Mesenchymal stem cell (in vitro differentiated cells and primary cell): ENCODE measurements at regions not wholly inside any gene's neighbourhood (a gene's known extent, or its start where the extent isn't known, plus 50 kb on each side); places are given as distances from the start of the nearest gene placed in this dataset.

Experiments used
- DNase-seq: peaks from one replicate; pipeline ENCODE4 v3.0.0-alpha.2; 2013
- H2AFZ ChIP-seq: one replicate; pipeline ENCODE4 v1.6.1; 2013; ENCODE audit warnings: low read depth, mild to moderate bottlenecking, control low read depth, inconsistent platforms, low read length, moderate library complexity
- H2AK5ac ChIP-seq: 2 replicates; pipeline ENCODE4 v1.6.1; 2013; ENCODE audit warnings: low read length, moderate library complexity, mild to moderate bottlenecking, inconsistent platforms; ENCODE audit not compliant: severe bottlenecking
- H2BK120ac ChIP-seq: one replicate; pipeline ENCODE4 v1.6.1; 2013; ENCODE audit warnings: low read depth, mild to moderate bottlenecking, inconsistent platforms, low read length, moderate library complexity
- H2BK12ac ChIP-seq, 2 experiments: one replicate each; pipeline ENCODE4 v1.6.1; 2013; ENCODE audit warnings: inconsistent platforms in 2 of 2, low read length in 2 of 2, mild to moderate bottlenecking in 2 of 2, moderate library complexity in 2 of 2, control low read depth in 1 of 2
- H2BK15ac ChIP-seq: one replicate; pipeline ENCODE4 v1.6.1; 2013; ENCODE audit warnings: mild to moderate bottlenecking, low read depth, inconsistent platforms; ENCODE audit not compliant: poor library complexity, severe bottlenecking
- H2BK5ac ChIP-seq: 2 replicates; pipeline ENCODE4 v1.6.1; 2013; ENCODE audit warnings: low read depth, mild to moderate bottlenecking, low read length, control low read depth, inconsistent platforms; ENCODE audit not compliant: poor library complexity, severe bottlenecking
- H3K14ac ChIP-seq, 2 experiments: one replicate each; pipeline ENCODE4 v1.6.1; 2013; ENCODE audit warnings: inconsistent platforms in 2 of 2, low read length in 2 of 2, control low read depth in 1 of 2, mild to moderate bottlenecking in 1 of 2, moderate library complexity in 1 of 2
- H3K18ac ChIP-seq, 2 experiments: one replicate each; pipeline ENCODE4 v1.6.1; 2013; ENCODE audit warnings: inconsistent platforms in 2 of 2, low read length in 2 of 2, control low read depth in 1 of 2, low read depth in 1 of 2, mild to moderate bottlenecking in 1 of 2
- H3K23ac ChIP-seq, 2 experiments: one replicate each; pipeline ENCODE4 v1.6.1; 2013; ENCODE audit warnings: inconsistent platforms in 2 of 2, low read length in 2 of 2, mild to moderate bottlenecking in 2 of 2, moderate library complexity in 2 of 2, control low read depth in 1 of 2
- H3K27ac ChIP-seq: 2 replicates; pipeline ENCODE4 v1.5.1; 2013; ENCODE audit warnings: mild to moderate bottlenecking, moderate library complexity, low read length, control low read depth, inconsistent platforms; ENCODE audit not compliant: poor library complexity, severe bottlenecking
- H3K27me3 ChIP-seq, 2 experiments: 2 replicates each; pipeline versions ENCODE4 v1.6.1 to v1.7.0; 2013; ENCODE audit warnings: low read length in 2 of 2, mild to moderate bottlenecking in 2 of 2, moderate library complexity in 2 of 2, control low read depth in 1 of 2, inconsistent platforms in 1 of 2; ENCODE audit not compliant: control insufficient read depth in 1 of 2, insufficient read depth in 1 of 2
- H3K36me3 ChIP-seq, 2 experiments: 2 replicates each; pipeline versions ENCODE4 v1.6.1 to v1.7.0; 2013; ENCODE audit warnings: low read length in 2 of 2, control low read depth in 1 of 2, inconsistent platforms in 1 of 2, low read depth in 1 of 2, mild to moderate bottlenecking in 1 of 2; ENCODE audit not compliant: insufficient read depth in 2 of 2, control insufficient read depth in 1 of 2
- H3K4ac ChIP-seq, 2 experiments: one replicate each; pipeline ENCODE4 v1.6.1; 2013; ENCODE audit warnings: inconsistent platforms in 2 of 2, low read length in 2 of 2, mild to moderate bottlenecking in 2 of 2, moderate library complexity in 2 of 2, control low read depth in 1 of 2, low read depth in 1 of 2
- H3K4me1 ChIP-seq: 2 replicates; pipeline ENCODE4 v1.6.1; 2013; ENCODE audit warnings: low read depth, low read length, control low read depth; ENCODE audit not compliant: control insufficient read depth, insufficient read depth
- H3K4me2 ChIP-seq: 2 replicates; pipeline ENCODE4 v1.6.1; 2013; ENCODE audit warnings: low read length, mild to moderate bottlenecking, inconsistent platforms; ENCODE audit not compliant: poor library complexity, severe bottlenecking
- H3K4me3 ChIP-seq, 2 experiments: 2 replicates each; pipeline versions ENCODE4 v1.5.1 to v1.7.0; 2013; ENCODE audit warnings: low read length in 2 of 2, mild to moderate bottlenecking in 2 of 2, control low read depth in 1 of 2, low read depth in 1 of 2; ENCODE audit not compliant: insufficient read depth in 1 of 2
- H3K79me1 ChIP-seq: replicated peaks from 2 replicates; pipeline ENCODE4 v1.6.1; 2013; ENCODE audit warnings: mild to moderate bottlenecking, control low read depth, low read length, inconsistent platforms; ENCODE audit not compliant: poor library complexity, severe bottlenecking
- H3K9ac ChIP-seq: 2 replicates; pipeline ENCODE4 v1.7.0; 2013; ENCODE audit warnings: mild to moderate bottlenecking, low read length, moderate library complexity
- H3K9me3 ChIP-seq: 2 replicates; pipeline ENCODE4 v1.7.0; 2013; ENCODE audit warnings: mild to moderate bottlenecking, low read length; ENCODE audit not compliant: control insufficient read depth
- H4K8ac ChIP-seq: one replicate; pipeline ENCODE4 v1.6.1; 2013; ENCODE audit warnings: inconsistent platforms, mild to moderate bottlenecking, low read length, moderate library complexity
- H4K91ac ChIP-seq: one replicate; pipeline ENCODE4 v1.6.1; 2013; ENCODE audit warnings: mild to moderate bottlenecking, low read length, inconsistent platforms
- WGBS: methylation state at CpG from one replicate; pipeline ENCODE4 v1.1.7; 2013; ENCODE audit warnings: mixed read lengths; 5-methylcytosine and 5-hydroxymethylcytosine counted together

GRCh38 chr10:3660753-3661152 is 124.3 kb downstream of the KLF6 start:
- H2BK15ac ChIP-seq: peak overlapping the region; percentile 34
- no peak overlapping the region for H4K91ac ChIP-seq
- H3K27ac ChIP-seq: no peak overlapping the region
- no peaks in the 10 kb centered on the region for H3K4me1 ChIP-seq
- H3K4ac ChIP-seq: no peak overlapping the region
- no peak overlapping the region for H2BK120ac ChIP-seq
- H2BK12ac ChIP-seq: no peak overlapping the region
- no peak for DNase-seq
- H3K14ac ChIP-seq: no peak overlapping the region
- peak overlapping the region in 1 of 2 experiments; percentile 65 for H3K23ac ChIP-seq
- no peak overlapping the region for H2AK5ac ChIP-seq
- no peaks in the 10 kb centered on the region for H3K36me3 ChIP-seq
- WGBS: 93% methylated on average over 6 of the region's 7 CpGs
- no peaks in the 10 kb centered on the region for H3K27me3 ChIP-seq
- H2BK5ac ChIP-seq: no peak overlapping the region
- no peak overlapping the region for H4K8ac ChIP-seq
- no peak overlapping the region for H2AFZ ChIP-seq
- H3K4me3 ChIP-seq: no peak overlapping the region
- no peak overlapping the region for H3K4me2 ChIP-seq
- H3K18ac ChIP-seq: no peak overlapping the region
- no peaks in the 10 kb centered on the region for H3K9me3 ChIP-seq
- no peaks in the 10 kb centered on the region for H3K79me1 ChIP-seq
- H3K9ac ChIP-seq: no peak overlapping the region

- Histone ChIP-seq H3K4me3 (no peak overlapping the region), H3K23ac (no peak overlapping the region)
- WGBS: 86% methylated on average over 13 of the region's 13 CpGs
Observed at GRCh38 chr10:3659203-3659917, 125.6 kb downstream of the KLF6 start.

GRCh38 chr10:3658766-3659165 is 126.2 kb downstream of the KLF6 start:
- H4K8ac ChIP-seq: no peak overlapping the region
- H3K27me3 ChIP-seq: no peaks in the 10 kb centered on the region
- peak overlapping the region in 1 of 2 experiments; percentile 42 for H2BK12ac ChIP-seq
- H3K18ac ChIP-seq: no peak overlapping the region
- H3K27ac ChIP-seq: no peak overlapping the region
- no peak overlapping the region for H4K91ac ChIP-seq
- H3K4me3 ChIP-seq: no peak overlapping the region
- H3K9me3 ChIP-seq: no peaks in the 10 kb centered on the region
- H3K36me3 ChIP-seq: no peaks in the 10 kb centered on the region
- H3K4ac ChIP-seq: no peak overlapping the region
- no peak overlapping the region for H2AFZ ChIP-seq
- no peak overlapping the region for H2BK120ac ChIP-seq
- H3K23ac ChIP-seq: no peak overlapping the region
- no peak overlapping the region for H3K4me2 ChIP-seq
- H2AK5ac ChIP-seq: no peak overlapping the region
- no peak overlapping the region for H3K9ac ChIP-seq
- peaks cover 4% of the 10 kb centered on the region for H3K4me1 ChIP-seq
- DNase-seq: no peak
- H2BK15ac ChIP-seq: no peak overlapping the region
- no peaks in the 10 kb centered on the region for H3K79me1 ChIP-seq
- 52% methylated on average over 3 of the region's 4 CpGs for WGBS
- no peak overlapping the region for H2BK5ac ChIP-seq
- H3K14ac ChIP-seq: no peak overlapping the region

More at GRCh38 chr10:3659203-3659917, 125.6 kb downstream of the KLF6 start:
- Histone ChIP-seq H3K27ac (no peak overlapping the region), H2AFZ (no peak overlapping the region), H4K8ac (no peak overlapping the region), H3K9ac (no peak overlapping the region), H3K14ac (no peak overlapping the region), H2BK15ac (no peak overlapping the region), H3K4me2 (no peak overlapping the region), H3K36me3 (no peaks in the 10 kb centered on the region), H4K91ac (no peak overlapping the region), H3K4ac (no peak overlapping the region), H3K27me3 (no peaks in the 10 kb centered on the region), H3K18ac (no peak overlapping the region), H2BK12ac (no peak overlapping the region), H3K9me3 (no peaks in the 10 kb centered on the region), H2AK5ac (no peak overlapping the region), H3K79me1 (no peaks in the 10 kb centered on the region), H2BK5ac (no peak overlapping the region), H2BK120ac (no peak overlapping the region), H3K4me1 (no peaks in the 10 kb centered on the region)
- no peak for DNase-seq

DNA sequence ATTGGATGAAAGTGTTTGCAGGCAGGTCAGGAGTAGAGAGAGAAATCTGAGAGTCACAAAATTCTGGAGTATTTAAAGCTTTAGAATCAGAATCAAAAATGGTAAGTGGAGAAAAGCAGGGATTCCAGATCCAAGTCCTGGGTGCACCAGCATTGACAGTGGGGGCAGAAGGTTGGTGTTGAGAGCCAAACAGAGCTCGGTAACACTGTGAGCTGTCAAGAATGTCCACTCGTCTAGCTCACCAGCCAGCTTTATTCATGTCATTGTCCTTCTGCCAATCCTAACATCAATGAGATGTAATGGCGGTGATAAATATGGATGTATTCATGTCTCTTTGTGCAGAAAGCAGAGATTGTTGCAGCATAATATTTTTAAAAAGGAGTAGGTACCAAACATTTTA is 128.8 kb downstream of the KLF6 start:
- Histone ChIP-seq H3K9ac (no peak overlapping the region), H3K27ac (no peak overlapping the region), H2AFZ (no peak overlapping the region), H3K9me3 (no peaks in the 10 kb centered on the region), H3K27me3 (no peaks in the 10 kb centered on the region), H2BK12ac (no peak overlapping the region), H3K18ac (no peak overlapping the region), H3K36me3 (no peaks in the 10 kb centered on the region), H3K4me3 (no peak overlapping the region), H4K8ac (no peak overlapping the region), H3K14ac (no peak overlapping the region), H3K4me2 (no peak overlapping the region), H3K79me1 (no peaks in the 10 kb centered on the region), H3K4ac (no peak overlapping the region), H2BK120ac (no peak overlapping the region), H4K91ac (no peak overlapping the region), H3K4me1 (peaks cover 4% of the 10 kb centered on the region), H3K23ac (no peak overlapping the region), H2AK5ac (no peak overlapping the region), H2BK5ac (no peak overlapping the region), H2BK15ac (no peak overlapping the region)
- no peak for DNase-seq
- 88% methylated on average over 2 of the region's 3 CpGs for WGBS
